Stimulated activated CD4-positive, alpha-beta T cell treated with anti-CD3 and anti-CD28 coated beads, TNF-alpha, amount 100 ng/mL, for 48 hours (primary cell): ENCODE measurements at regions not wholly inside any gene's neighbourhood (a gene's known extent, or its start where the extent isn't known, plus 50 kb on each side); places are given as distances from the start of the nearest gene placed in this dataset.

Experiments used
- DNase-seq, 3 donors: peaks; one replicate each; pipeline ENCODE4 v3.0.0-alpha.2; 2020; ENCODE audit warnings: low read depth in 3 of 3

DNA sequence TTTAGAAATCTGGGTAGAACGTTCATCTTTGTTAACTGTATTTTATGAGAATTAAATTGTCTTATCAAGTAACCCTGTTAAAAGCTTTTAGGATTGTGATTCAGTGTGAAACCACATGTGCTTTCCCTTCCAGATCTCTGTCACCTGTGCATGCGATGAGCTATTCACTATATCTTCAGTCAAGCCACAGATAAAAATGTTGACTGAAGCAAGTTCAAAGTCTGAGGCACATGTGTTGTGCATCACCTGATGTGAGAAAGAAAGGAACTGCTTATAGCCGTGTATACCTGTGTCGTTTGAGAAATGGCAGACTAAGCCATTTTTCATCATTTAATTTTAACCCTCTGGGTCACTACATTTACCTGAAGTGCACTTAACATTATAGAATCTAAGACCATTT lies 1088.9 kb upstream of the TENM4 start:
- no peak for DNase-seq

DNA sequence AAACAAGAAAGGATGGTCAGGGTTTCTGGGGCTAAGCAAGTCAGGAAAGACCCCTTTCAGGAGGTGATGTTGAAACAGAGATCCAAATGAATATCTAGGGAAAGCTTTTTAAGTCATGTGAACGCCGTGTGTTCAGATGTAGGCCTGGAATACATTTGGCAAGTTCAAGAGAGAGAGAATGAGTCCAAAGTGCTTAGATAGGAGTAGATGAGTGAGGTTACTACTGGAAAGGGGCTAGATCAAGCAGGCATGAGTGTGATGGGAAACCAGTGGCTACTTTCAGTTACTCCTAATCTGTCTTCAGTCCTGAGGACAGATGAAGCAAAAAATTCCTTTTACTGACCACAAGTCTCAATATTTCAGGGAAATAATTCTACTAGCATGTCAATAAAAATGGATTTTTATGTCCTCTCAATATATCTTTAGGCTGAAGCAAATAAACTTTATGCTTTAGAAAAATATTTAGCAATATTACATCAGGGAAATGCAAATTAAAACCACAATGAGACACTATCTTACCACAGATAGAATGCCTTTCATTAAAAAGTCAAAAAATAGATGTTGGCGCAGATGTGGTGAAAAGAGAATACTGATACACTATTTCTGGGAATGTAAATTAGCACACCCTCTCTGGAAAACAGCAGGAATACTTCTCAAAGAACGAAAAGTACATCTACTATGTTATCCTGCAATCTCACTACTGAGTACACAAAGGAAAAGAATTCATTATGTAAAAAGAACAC lies 1085.0 kb upstream of the TENM4 start:
- no peak for DNase-seq

DNA sequence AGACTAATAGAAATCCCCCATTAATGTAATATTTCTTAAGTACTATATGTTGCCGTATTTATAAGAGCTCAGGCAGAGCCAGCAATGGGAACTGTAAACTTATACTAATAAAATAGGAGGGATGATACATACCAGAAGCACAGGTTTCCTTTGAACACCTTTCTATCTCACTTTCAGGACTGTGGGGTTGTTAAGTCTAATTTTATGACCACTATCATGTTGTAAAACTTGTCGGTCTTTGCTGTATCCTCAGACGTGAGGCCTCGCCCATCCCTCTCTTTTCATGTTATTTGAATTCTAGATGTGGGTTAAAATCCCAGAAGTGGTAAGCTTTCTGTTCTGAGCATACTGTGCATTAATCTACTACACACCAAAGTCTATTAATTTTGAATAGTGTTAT lies 1083.5 kb upstream of the TENM4 start:
- DNase-seq, result no peak

DNA sequence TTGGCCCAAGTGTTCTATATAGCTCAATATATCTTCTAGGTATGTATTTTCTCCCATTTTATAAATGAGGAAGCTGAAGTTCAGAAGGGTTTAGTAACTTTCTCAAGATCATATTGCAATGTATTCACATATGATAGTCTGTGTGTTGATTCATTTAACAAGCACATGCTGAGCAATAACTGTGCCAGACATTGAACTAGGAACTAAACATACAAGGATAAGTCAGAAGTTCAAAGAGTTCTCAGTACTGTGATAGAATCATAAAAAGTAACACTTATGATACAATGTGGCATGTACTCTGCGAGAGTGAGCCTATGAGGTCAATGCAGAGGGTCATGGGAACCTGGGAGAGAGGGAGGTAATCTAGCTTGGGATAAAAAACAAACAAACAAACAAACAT lies 1082.2 kb upstream of the TENM4 start:
- DNase-seq, result no peak

DNA sequence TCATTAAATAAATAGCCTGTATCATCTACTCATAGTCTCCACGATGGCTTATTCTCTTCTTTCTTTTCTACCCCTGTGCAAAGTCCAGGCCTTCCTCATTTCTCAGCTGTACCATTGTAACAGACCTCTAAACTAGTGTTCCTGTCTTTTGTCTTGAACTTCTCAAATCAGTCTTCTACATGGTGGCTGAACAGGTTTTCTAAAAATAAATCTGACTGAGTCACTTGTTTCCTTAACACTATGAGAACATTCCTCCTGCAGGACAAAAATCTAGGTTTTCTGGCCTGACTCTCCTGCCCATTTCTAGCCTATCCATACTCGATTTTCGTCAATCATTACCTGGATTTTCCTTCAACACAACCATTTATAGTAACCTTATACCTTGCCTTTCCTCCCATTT lies 1080.8 kb upstream of the TENM4 start:
- DNase-seq, result no peak

DNA sequence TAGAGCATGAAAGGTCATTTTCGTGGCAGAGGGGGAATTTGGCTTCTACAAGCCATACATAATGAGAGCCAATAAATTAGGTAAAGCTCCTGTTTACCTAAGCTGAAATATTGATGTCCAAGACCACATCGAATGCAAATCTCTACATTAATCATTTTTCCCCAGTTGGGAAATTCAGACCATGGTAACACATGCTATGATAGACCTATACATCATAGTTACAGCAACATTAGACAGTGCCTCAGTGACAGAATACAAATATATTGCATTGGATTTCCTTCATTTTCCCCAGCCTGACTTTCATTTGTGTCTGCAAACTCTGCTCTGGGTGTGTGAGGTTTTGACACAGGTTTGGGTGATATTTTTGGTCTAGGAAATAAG lies 1079.7 kb upstream of the TENM4 start:
- no peak for DNase-seq

DNA sequence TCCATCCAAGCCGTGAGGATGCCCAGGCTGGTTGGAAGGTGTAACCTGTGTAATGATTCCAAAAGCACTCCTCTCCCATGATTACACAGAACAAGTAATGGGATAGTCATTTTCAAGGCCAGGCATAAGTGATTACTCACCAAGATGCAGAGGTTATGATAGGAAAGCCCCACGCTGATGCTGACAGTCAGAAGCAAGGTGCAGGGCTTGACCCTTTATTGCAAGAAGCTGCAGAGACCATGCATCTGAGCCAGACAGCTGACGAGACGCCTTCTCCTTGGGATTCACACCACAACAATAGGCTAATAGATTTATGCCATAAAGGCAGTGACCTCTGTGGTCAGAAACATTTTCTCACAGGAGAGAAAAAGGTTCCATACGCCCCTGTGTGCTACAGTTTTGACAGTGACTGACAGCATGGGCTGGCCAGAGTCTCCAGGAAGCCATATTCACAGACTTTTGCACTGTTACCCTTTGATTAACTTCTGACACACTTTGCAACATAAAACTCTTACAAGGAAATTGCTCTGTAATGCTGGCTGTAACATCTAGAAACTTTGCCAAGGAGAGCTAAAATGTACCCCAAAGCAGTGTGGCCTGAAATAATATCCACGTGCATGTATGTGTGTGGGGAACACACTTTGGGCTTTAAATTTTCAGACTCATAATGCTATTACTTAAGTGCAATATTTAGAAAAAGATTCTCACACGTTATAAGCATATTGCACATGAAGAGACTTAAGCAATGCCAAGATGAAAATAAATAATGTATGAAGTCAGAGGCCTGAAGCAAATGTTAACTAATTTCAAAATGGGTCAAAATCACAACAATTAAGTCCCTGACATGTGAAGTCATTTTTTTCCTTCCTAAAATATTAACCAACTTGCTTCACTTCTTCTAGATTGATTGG lies 1079.0 kb upstream of the TENM4 start:
- no peak for DNase-seq

DNA sequence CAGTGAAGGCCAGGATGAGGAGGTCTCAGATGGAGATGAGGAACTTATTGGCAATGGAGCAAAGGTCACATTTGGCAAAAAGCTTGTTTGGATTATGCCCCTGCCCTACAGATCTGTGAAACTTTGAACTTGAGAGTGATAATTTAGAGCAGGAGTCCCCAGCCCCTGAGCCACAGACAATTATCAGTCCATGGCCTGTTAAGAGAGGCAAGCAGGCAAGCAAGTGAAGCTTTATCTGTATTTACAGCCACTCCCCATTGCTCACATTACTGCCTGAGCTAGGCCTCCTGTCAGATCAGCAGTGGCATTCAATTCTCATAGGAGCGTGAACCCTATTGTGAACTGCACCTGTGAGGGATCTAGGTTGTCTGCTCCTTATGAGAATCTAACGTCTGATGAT lies 1076.9 kb upstream of the TENM4 start:
- DNase-seq, result no peak

DNA sequence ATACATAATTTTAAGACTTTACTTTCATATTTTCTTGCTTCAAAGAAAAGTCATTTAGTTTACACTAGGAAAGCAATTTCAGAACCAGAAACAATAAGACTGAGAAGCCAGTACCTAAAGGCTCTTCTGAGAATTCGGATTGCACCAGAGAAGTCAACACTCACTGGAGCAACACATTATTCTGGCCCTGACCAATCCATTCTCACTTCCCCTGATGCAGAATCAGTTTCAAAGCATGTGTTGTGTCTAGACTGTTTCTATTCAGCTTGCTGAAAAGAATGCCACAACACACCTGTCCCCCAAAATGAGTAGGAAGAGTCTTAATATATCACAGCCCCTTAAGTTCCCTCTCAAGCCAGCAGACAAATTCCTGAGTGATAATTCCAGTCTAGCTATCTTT lies 1074.3 kb upstream of the TENM4 start:
- no peak for DNase-seq

DNA sequence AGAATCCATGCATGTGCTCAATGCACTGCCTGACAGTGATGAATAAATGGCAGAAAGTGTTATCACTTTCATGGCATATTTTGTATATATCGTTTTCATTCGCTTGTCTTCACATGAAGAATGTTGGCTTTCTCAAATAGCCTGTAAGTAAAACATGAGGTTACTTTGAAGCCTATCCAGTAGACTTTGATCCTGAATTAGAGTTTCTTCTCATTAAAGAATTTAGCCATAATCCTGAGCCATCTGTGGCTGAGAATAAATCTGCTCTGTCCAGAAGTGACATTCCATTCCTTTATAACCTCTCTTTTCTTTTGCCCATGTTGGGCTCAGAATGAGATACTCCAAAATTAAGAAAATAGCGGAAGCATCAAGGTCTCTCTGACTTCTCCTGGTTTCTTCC lies 1071.7 kb upstream of the TENM4 start:
- no peak for DNase-seq

DNA sequence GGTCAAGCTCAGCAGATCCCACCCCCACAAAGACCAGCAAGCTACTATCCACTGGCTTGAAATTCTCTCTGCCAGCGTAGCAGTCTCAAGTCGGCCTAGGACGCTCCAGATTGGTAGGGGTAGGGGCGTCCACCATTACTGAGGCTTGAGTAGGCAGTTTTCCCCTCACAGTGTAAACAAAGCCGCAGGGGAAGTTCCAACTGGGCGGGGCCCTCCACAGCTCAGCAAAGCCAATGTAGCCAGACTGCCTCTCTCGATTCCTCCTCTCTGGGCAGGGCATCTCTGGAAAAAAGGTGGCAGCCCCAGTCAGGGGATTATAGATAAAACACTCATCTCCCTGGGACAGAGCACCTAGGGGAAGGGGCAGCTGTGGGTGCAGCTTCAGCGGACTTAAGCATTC lies 1064.9 kb upstream of the TENM4 start:
- no peak for DNase-seq

DNA sequence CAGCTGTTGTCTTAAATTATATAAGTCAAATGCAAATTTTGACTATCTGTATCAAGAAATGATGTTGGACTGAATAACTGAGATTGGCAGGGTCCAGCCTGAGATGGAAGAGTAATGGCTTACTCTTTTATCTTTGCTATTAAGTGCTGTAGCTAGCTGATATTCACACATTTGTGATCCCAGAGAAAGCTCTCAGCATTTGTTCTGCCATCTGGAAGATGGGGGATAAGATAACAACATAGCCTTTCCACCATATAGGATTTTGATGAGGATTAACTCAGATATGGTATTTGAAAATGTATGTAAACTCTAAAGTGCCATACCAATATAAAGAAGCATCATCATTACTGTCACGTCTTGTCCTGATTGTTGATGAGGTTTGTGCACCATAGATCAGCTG lies 1063.2 kb upstream of the TENM4 start:
- no peak for DNase-seq

DNA sequence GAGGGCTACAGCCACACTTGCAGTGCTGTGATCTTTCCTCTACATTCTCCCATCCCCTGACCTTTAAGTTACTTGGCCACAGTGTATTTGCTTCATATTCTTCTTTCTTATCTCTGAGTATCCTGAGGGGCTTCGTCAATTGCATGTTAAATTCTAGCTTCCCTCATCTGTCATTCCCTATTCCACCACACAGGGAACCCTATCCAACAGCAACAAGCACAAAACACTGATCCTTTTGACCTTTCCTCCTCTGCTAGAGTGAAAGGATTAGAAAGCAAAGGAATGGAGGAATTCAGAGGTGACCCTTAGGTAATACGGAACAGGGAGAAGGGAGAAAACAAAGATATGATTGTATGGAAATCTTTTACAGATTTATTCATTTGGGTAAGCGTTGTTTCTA lies 1061.7 kb upstream of the TENM4 start:
- no peak for DNase-seq

DNA sequence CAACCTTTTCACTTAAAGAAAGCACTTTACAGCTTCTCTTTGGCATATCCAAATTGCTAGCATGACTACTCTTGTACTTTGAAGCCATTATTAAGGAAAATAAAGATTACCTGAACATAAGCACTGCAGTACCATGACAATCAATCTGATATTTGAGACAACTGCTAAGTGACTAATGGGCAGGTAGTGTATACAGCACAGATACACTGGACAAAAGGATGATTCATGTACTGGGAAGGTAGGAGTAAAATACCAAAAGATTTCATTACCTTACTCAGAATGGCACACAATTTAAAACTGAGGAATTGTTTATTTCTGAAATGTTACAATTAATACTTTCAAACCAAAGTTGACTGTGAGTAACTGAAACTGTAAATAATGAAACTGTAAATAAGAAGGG lies 1054.3 kb upstream of the TENM4 start:
- no peak for DNase-seq

DNA sequence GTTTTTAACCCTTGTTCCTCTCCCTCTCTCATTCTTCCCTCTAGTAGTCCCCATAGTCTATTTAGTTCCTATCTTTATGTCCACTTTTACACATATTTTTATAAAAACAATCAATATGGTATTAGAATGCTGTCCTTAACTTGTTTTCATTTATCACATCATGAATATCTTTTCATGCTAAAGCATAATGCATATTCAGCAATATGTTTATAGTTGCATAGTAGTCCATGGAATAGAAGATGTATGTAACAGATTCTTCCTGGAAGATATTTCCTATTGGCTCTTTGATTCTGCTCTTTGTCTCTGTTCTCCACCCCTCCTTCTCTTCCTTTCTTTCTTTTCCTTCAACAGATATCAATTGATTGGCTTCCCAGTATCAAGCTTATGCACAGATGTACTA lies 1047.1 kb upstream of the TENM4 start:
- DNase-seq, result no peak

DNA sequence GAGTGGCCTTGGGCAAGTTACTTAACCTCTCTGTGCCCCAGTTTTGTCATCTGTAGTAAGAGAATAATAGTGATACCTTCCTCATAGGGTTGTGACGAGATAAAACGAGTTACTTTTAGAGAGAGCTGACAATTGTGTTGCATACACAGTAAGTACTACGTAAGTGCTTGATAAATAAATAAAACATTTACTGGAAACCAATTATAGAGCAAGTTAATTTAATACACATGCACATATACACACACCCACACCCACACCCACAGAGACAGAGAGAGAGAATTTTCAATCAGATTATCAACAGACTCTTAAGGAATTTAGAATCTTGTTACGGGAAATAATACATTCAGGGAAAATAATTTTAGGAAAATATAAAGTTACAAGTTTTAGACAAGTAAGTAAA lies 1045.8 kb upstream of the TENM4 start:
- no peak for DNase-seq

DNA sequence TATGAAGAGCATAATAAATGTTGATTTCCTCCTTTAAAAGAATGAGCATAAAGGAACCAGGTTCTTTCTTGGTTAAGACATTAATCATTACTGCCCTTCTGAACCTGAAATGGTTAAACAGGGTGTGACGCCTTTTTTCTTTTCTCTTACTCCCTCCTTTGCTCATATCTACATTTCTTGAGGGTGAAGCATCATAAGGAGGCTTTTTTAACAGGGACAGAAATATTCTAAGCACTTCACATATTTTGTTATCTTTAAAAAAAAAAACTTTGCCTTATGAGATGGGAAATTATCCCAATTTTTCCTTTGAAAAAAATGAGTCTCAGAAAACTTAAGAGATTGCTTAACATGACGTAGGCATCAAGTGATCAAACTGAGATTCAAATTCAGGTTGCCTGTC lies 1036.3 kb upstream of the TENM4 start:
- no peak for DNase-seq

DNA sequence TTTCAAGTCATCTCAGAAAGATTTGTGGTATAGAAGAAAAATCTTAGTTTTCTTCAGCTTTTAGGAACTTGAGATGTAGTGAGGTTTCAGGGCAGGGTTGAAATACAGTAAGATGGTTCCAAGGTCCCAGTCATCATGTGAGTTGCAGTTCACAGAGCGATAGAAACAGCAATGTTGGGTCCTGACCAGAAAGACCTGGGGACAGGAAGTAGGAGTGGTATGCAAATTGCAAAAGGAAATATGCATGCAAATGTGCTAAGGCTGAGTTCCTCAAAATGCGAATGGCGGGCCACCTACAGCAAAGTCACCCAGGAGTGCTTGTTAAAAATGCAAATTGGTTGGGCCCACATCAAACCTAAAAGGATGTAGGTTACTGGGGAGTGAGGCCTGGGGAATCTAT lies 1032.7 kb upstream of the TENM4 start:
- DNase-seq, result no peak

DNA sequence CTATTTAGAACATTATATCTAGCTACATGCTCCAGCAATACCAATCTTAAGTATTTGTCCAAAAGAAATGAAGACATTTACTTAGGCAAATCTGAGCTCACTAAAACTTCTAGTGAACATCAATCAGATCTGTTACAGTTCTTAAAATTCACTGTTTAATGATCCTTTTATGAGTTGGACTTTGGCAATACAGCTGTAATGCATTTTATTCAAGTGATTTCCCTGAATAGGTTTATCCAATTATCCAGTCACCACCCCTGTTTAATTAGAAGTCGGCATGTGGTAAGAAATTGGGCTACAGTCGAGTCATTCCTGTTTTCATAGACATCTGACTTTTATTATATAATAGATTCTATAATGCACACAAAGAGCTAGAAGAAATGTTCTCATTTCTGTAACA lies 1029.0 kb upstream of the TENM4 start:
- DNase-seq, result no peak

DNA sequence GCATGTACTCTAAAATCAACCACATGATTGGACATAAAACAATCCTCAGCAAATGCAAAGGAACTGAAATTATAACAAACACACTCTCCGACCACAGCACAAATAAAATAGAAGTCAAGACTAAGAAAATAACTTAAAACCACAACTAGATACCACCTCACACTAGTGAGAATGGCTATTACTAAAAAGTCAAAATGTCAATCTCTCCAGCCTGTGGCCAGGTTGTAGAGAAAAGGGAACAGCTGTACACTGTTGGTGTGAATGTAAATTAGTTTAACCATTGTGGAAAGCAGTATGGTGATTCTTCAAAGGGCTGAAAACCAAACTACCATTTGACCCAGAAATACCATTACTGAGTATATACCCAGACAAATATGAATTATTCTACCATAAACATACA lies 1025.7 kb upstream of the TENM4 start:
- no peak for DNase-seq

DNA sequence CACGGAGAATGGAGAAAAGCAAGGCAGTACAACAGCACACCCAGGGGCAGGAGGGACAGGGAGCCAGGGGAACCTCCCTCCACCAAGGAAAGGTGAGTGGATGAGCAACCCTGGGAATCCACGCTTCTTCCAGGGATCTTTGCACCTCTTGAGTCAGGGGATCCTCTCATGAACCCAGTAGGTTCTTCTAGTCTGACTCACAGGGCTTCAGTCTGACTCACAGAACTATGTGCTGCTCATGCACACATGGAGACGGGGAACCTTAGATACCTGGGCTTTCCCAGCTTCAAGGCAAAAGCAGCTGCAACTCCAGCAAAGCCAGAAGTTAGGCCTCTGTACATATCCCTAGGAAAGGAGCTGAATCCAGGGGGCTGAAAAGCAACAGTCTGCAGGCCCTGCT lies 1021.4 kb upstream of the TENM4 start:
- no peak for DNase-seq

DNA sequence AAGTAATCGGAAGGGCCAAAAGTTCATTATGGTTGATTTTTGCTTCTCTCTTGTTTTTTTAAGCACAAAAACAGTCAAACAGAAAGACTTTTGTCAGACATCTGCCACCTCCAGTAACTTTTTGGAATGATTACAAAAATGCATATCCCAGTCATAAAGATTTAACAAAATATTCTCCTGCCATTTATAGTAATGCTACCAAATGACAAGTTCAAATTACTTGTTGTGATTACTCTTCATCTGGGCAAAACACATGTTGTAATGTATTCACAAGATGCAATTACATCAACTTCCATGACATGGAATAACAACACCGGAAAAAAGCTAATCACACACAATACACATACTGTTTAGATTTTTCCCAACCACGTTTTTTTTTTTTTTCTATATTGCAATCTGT lies 1017.5 kb upstream of the TENM4 start:
- DNase-seq, result no peak

DNA sequence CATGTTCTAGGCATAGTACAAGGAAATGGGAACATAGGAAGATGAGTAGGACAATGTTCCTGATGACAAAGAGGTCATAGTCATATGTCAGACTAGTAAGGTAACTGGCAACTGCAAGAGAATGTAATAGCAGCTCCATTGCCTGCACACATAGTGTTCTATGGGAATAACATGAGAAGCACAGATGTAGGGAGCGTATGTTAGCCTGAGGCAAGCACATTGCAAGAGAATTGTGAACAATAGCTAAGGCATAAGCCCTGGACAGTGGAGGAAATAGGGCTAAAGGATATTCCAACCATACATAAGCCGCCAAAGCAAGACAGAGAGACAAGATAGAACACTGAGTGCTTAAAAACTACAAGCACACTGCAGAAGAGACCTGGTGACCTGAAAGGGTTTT lies 1017.0 kb upstream of the TENM4 start:
- DNase-seq, result no peak
